Natural killer cell treated with Interleukin-12 subunit alpha and Interleukin-12 subunit beta and Interleukin-15 and Interleukin-18, amount 100 ng/mL, for 72 hours (primary cell): ENCODE measurements at regions not wholly inside any gene's neighbourhood (a gene's known extent, or its start where the extent isn't known, plus 50 kb on each side); places are given as distances from the start of the nearest gene placed in this dataset.
"Not testable (repeated sequence)": the region's sequence is repeated elsewhere in the genome, so short reads cannot be mapped to it uniquely, and the experiment has no call there.

ENCODE experiments used
- ATAC-seq, 2 donors: fragments of 150-1000 bp; cut with Tn5 transposase in 1 of 2; sonication (Bioruptor Pico), chemical (Tn5 transposase) in 1 of 2; 2 replicates each; pipeline ENCODE4 v1.10.0; 2021
- DNase-seq: peaks from one replicate; pipeline ENCODE4 v3.0.0; 2022; ENCODE audit warnings: low spot score
- H3K27ac Mint-ChIP-seq, 2 donors: 1 replicate in 1 of 2; 2 replicates in 1 of 2; pipeline ENCODE4 v1.8.0; 2022; ENCODE audit warnings: mixed read lengths in 2 of 2, mild to moderate bottlenecking in 1 of 2, moderate library complexity in 1 of 2
- H3K27me3 Mint-ChIP-seq, 2 donors: 1 replicate in 1 of 2; 2 replicates in 1 of 2; pipeline ENCODE4 v1.8.0; 2022; ENCODE audit warnings: mixed read lengths in 2 of 2
- H3K36me3 Mint-ChIP-seq: one replicate; pipeline ENCODE4 v1.8.0; 2022; ENCODE audit warnings: mixed read lengths
- H3K4me1 Mint-ChIP-seq, 2 donors: 1 replicate in 1 of 2; 2 replicates in 1 of 2; pipeline ENCODE4 v1.8.0; 2022; ENCODE audit warnings: low read depth in 2 of 2, mixed read lengths in 2 of 2, mild to moderate bottlenecking in 1 of 2
- H3K4me3 Mint-ChIP-seq: one replicate; pipeline ENCODE4 v1.8.0; 2022; ENCODE audit warnings: mixed read lengths
- H3K9me3 Mint-ChIP-seq: 2 replicates; pipeline ENCODE4 v1.8.0; 2022; ENCODE audit warnings: mixed read lengths

DNA sequence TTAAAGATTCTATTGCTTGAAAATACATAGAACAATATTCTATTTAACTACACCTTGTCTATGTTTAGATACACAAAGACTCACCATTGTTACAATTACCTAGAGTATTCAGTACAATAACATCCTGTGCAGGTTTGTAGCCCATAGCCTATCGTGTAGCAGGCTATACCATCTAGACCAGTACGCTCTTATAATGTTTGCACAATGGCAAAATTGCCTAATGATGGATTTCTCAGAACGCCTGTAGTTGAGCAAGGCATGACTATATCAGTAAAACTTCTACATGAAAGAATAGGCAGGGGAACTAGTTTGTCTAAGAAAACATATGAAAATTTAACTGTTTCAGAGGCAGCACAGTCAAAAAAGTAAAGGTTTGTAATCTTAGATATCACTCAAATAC is 375.9 kb downstream of the DAD1 start:
- DNase-seq: no peak
- H3K36me3 Mint-ChIP-seq: no peaks in the 10 kb centered on the region
- H3K27me3 Mint-ChIP-seq: peaks cover 11 to 35% of the 10 kb centered on the region in 2 donors
- peak in 1 of 2 donors; percentile 60 for ATAC-seq
- H3K4me3 Mint-ChIP-seq: no peak overlapping the region
- H3K4me1 Mint-ChIP-seq: no peaks in the 10 kb centered on the region
- H3K9me3 Mint-ChIP-seq: no peaks in the 10 kb centered on the region
- no peak overlapping the region for H3K27ac Mint-ChIP-seq

DNA sequence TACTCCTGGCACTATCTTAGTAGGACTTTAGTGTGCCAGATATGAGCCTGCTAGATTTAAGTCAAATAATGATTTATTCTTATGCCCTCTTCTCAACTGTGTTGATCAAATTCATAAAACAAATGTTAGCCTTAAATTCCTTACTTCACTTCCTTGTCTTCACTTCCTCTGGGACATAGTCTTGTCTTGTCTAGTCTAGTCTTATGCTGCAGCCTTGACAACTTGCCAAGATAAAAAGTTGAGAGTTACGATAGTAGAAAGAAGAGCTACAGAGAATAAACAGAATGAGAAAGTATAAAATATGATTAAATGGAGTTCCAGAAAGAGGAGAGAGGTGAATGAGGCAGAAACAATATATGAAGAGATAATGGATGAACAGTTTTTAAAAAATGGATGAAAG is 378.1 kb downstream of the DAD1 start:
- Mint-ChIP-seq H3K9me3 (no peaks in the 10 kb centered on the region), H3K36me3 (no peaks in the 10 kb centered on the region), H3K4me1 (no peaks in the 10 kb centered on the region), H3K4me3 (no peak overlapping the region), H3K27me3 (peaks cover 18 to 37% of the 10 kb centered on the region in 2 donors), H3K27ac (no peak overlapping the region)
- DNase-seq (no peak), ATAC-seq (no peak)

DNA sequence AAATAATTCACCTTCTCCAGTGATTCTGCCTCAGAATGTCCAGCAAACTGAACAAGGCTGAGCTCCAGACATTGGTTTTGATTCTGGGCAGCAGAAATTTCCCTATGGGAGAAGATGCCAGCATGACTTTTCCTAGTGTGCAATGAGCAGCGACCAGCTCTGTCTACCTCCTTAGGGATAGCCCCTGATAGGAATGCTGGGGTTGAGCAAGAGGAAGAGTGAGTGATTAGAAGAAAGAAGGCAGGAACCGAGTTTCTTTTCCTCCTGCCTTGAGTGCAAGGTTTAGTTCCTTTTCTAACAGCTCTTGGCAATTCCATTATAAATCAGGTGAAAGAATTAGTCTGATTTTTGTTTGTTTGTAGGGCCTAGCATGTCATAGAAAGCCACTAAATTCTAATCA is 379.0 kb downstream of the DAD1 start:
- DNase-seq (no peak), ATAC-seq (no peak)
- Mint-ChIP-seq H3K4me1 (no peaks in the 10 kb centered on the region), H3K27ac (no peak overlapping the region), H3K27me3 (peaks cover 18 to 32% of the 10 kb centered on the region in 2 donors), H3K9me3 (no peaks in the 10 kb centered on the region), H3K36me3 (no peaks in the 10 kb centered on the region), H3K4me3 (no peak overlapping the region)

DNA sequence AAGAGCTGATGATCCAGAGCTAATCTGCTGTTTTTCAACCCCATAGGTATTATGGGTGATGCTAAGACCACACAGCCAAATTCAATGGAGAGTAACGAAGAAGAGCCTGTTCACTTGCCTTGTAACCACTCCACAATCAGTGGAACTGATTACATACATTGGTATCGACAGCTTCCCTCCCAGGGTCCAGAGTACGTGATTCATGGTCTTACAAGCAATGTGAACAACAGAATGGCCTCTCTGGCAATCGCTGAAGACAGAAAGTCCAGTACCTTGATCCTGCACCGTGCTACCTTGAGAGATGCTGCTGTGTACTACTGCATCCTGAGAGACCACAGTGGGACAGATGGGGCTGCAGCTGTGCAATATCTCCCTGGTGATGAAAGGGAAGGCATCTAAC is 386.0 kb downstream of the DAD1 start:
- no peak overlapping the region for H3K4me3 Mint-ChIP-seq
- no peak for DNase-seq
- H3K36me3 Mint-ChIP-seq: no peaks in the 10 kb centered on the region
- ATAC-seq: no peak
- H3K27me3 Mint-ChIP-seq: peaks cover 12 to 13% of the 10 kb centered on the region in 2 donors
- H3K4me1 Mint-ChIP-seq: peaks cover 4 to 12% of the 10 kb centered on the region in 2 donors
- no peaks in the 10 kb centered on the region for H3K9me3 Mint-ChIP-seq
- H3K27ac Mint-ChIP-seq: no peak overlapping the region

DNA sequence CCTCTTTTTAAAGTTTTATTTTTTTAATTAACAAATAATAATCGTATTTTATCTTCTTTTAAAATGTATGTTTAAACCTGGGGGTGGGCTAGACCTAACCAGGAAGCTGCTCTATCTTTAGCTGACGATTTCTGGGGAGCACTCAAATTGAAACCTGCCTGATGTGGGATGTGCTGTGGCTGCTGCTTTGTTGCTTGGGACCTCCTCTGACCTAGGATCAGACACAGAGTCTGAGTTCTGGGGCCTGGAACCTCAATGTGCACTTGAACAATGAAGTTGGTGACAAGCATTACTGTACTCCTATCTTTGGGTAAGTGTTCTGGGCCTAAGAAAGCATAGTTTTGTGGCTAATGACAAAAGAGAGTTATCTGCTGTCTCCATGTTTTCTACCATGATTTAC is 386.7 kb downstream of the DAD1 start:
- Mint-ChIP-seq H3K9me3 (no peaks in the 10 kb centered on the region), H3K36me3 (no peaks in the 10 kb centered on the region), H3K27ac (no peak overlapping the region), H3K27me3 (peaks cover 9 to 14% of the 10 kb centered on the region in 2 donors), H3K4me3 (no peak overlapping the region), H3K4me1 (peaks cover 4 to 12% of the 10 kb centered on the region in 2 donors)
- DNase-seq (no peak), ATAC-seq (no peak)

DNA sequence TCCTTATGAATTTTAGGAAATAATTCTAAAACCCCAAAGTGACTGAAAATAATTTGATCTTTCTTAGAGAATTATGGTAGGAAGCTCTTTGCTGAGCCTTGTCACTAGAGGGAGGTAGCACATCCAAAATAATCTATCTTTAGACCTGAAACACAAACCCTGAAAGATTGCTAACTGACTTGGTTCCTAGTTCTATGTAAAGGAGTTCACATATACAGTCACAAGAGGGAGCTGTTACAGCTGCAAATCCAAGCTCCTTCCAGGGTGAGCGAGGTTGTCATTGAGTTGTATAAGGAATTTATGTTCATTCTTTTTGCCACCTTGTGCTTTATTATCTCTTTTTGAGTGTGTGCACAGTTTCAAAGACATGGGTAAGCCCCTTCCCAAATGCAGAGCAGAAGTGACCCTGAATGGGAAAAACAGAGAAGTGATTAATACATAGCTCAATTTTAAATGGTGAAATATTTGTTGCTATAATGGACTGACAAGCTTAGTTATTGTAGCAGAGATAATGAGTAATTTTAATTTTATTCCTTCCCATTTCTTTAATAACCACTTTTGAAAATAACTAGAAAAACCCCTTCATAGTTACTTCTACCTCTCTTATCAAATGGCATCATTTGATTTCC is 387.9 kb downstream of the DAD1 start:
- Mint-ChIP-seq H3K27ac (no peak overlapping the region), H3K36me3 (no peaks in the 10 kb centered on the region), H3K9me3 (no peaks in the 10 kb centered on the region), H3K27me3 (peaks cover 8 to 15% of the 10 kb centered on the region in 2 donors), H3K4me1 (peaks cover 4 to 12% of the 10 kb centered on the region in 2 donors), H3K4me3 (no peak overlapping the region)
- ATAC-seq (no peak), DNase-seq (no peak)

DNA sequence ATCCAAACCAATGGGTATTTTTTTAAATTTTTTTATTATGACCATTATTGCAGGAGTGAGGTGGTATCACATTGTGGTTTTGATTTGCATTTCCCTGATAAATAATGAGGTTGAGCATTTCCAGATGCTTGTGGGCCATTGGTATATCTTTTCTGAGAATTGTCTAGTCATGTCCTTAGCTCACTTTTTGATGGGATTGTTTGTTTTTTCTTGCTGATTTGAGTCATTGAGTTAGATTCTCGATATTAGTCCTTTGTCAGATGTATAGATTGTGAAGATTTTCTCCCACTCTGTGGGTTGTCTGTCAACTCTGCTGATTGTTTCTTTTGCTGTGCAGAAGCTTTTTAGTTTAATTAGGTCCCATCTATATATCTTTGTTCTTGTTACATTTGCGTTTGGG is 388.9 kb downstream of the DAD1 start:
- not testable (repeated sequence) for ATAC-seq, DNase-seq, H3K9me3 Mint-ChIP-seq, H3K27ac Mint-ChIP-seq, H3K36me3 Mint-ChIP-seq, H3K4me3 Mint-ChIP-seq
- Mint-ChIP-seq H3K4me1 (peaks cover 4 to 12% of the 10 kb centered on the region in 2 donors), H3K27me3 (peaks cover 8 to 15% of the 10 kb centered on the region in 2 donors)

DNA sequence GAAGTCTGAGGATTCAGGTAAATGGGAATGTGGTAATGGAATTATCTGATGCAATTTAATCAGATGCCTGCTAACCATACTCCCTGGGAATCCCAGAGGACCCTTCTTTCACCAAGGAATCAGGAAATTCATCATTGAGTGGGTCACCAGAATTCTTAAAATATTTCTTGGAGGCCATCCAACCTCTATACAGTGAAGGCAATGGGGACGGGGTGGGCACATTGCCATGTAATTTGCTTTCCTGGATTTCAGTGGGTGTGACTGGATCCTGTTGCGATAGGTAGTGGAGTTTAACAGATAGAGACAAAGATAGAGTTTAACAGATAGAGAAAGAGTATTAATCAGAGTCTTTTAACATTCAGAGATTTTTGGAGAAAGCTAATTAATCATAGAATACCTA is 394.4 kb downstream of the DAD1 start:
- no peaks in the 10 kb centered on the region for H3K36me3 Mint-ChIP-seq
- no peaks in the 10 kb centered on the region for H3K9me3 Mint-ChIP-seq
- peaks cover 8 to 10% of the 10 kb centered on the region in 2 donors for H3K27me3 Mint-ChIP-seq

DNA sequence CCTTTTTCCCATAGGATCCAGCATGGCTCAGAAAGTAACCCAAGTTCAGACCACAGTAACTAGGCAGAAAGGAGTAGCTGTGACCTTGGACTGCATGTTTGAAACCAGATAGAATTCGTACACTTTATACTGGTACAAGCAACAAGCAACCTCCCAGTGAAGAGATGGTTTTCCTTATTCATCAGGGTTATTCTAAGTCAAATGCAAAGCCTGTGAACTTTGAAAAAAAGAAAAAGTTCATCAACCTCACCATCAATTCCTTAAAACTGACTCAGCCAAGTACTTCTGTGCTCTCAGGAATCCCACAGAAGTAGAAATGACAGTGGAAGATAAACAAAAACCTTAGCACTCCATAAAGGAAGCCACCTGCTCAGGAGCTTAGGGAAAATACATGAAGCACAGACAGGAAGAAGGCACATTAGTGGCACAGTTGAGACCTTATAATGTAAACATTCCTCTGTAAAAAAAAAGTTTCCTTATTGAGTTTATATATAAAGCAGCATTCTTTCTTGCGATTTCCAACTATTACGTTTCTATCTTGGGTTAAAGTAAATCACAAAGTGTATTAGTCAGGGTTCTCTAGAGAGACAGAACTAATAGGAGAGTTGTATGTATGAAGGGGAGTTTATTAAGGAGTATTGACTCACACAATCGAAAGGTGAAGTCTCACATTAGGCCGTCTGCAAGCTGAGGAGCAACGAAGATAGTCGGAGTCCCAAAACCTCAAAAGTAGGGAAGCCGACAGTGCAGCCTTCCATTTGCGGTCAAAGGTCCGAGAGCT is 398.4 kb downstream of the DAD1 start:
- Mint-ChIP-seq H3K27me3 (peaks cover 9 to 10% of the 10 kb centered on the region in 2 donors), H3K9me3 (no peaks in the 10 kb centered on the region), H3K27ac (no peak overlapping the region), H3K4me1 (no peaks in the 10 kb centered on the region), H3K4me3 (no peak overlapping the region), H3K36me3 (no peaks in the 10 kb centered on the region)
- no peak for ATAC-seq
- no peak for DNase-seq

More for the DNA sequence above, 394.4 kb downstream of the DAD1 start:
- no peak for DNase-seq
- no peak for ATAC-seq
- no peaks in the 10 kb centered on the region for H3K4me1 Mint-ChIP-seq
- no peak overlapping the region for H3K4me3 Mint-ChIP-seq
- no peak overlapping the region for H3K27ac Mint-ChIP-seq

DNA sequence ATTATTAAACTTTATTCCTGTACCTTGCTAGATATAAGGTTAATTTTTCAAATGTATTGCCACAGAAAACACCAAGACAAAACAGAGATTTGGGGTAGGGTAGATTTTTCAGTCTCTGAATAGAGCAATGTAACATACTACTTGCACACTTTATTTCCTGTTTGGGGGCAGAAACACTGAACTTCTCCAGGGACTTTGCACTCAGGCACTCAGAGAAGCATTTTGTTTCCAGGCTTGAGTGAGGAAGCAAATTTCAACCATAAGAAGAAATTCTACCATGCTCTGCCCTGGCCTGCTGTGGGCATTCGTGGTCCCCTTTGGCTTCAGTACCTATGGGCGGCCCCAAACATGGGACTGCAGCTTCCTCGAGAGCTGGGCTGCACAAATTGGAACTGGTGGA is 399.1 kb downstream of the DAD1 start:
- H3K27me3 Mint-ChIP-seq: peaks cover 10 to 14% of the 10 kb centered on the region in 2 donors
- H3K27ac Mint-ChIP-seq: no peak overlapping the region
- H3K4me3 Mint-ChIP-seq: no peak overlapping the region
- ATAC-seq (no peak), DNase-seq (no peak)
- no peaks in the 10 kb centered on the region for H3K4me1 Mint-ChIP-seq
- H3K9me3 Mint-ChIP-seq: no peaks in the 10 kb centered on the region
- H3K36me3 Mint-ChIP-seq: no peaks in the 10 kb centered on the region

DNA sequence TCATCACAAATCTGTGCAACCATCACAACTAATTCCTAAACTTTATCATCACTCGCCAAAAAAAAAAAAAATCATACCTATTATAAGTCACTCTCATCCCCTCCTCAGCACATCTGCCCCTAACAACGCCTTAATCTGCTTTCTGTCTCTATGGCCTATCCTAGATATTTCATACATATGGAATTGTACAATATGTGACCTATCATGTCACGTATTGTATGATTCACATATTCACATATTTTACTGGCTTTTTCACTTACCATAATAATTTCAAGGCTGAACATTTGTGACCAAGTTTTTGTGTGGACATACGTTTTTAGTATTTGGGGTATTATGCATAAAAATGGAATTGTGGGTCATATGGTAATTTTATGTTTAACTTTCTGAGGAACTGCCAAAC is 400.7 kb downstream of the DAD1 start:
- no peaks in the 10 kb centered on the region for H3K9me3 Mint-ChIP-seq

DNA sequence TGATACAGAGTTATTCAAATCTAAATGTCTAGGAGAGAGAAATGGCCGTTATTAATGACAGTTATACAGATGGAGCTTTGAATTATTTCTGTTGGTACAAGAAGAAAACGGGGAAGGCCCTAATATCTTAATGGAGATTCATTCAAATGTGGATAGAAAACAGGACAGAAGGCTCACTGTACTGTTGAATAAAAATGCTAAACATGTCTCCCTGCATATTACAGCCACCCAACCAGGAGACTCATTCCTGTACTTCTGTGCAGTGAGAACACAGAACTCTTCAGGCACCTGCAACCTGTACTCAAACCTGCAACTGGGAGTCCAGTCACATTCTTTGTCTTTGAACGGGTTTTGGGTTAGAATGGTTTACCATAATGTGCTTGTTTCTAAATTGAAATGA is 403.2 kb downstream of the DAD1 start:
- no peaks in the 10 kb centered on the region for H3K36me3 Mint-ChIP-seq
- DNase-seq (no peak), ATAC-seq (no peak)
- no peak overlapping the region for H3K27ac Mint-ChIP-seq
- H3K9me3 Mint-ChIP-seq: no peaks in the 10 kb centered on the region
- peaks cover 10 to 20% of the 10 kb centered on the region in 2 donors for H3K27me3 Mint-ChIP-seq
- H3K4me3 Mint-ChIP-seq: no peak overlapping the region
- no peaks in the 10 kb centered on the region for H3K4me1 Mint-ChIP-seq

More for the DNA sequence above, 400.7 kb downstream of the DAD1 start:
- ATAC-seq: no peak
- Mint-ChIP-seq H3K27me3 (peaks cover 10 to 12% of the 10 kb centered on the region in 2 donors), H3K4me3 (no peak overlapping the region), H3K4me1 (no peaks in the 10 kb centered on the region), H3K27ac (no peak overlapping the region), H3K36me3 (no peaks in the 10 kb centered on the region)
- DNase-seq: no peak

DNA sequence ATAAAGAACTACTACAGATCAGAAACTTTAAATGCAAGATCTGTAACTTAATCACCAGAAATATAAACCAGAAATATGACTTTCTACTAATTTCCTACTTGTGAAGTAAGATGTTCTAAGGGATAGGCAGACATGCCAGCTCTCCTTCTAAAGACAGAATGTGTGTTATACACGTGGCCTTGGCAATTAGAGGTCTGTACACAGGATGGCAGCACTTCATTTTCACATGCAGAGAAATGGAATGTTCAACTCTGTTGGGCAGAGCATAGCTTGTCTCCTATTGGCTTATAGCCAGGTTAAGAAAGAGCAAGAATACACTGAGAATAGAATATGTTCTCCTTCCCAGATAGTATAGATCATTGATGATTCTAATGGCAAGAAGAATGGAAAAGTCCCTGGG is 403.8 kb downstream of the DAD1 start:
- H3K9me3 Mint-ChIP-seq: no peaks in the 10 kb centered on the region
- H3K36me3 Mint-ChIP-seq: no peaks in the 10 kb centered on the region
- H3K4me3 Mint-ChIP-seq: no peak overlapping the region
- ATAC-seq (no peak), DNase-seq (no peak)
- H3K27me3 Mint-ChIP-seq: peaks cover 13 to 20% of the 10 kb centered on the region in 2 donors
- no peaks in the 10 kb centered on the region for H3K4me1 Mint-ChIP-seq
- no peak overlapping the region for H3K27ac Mint-ChIP-seq

DNA sequence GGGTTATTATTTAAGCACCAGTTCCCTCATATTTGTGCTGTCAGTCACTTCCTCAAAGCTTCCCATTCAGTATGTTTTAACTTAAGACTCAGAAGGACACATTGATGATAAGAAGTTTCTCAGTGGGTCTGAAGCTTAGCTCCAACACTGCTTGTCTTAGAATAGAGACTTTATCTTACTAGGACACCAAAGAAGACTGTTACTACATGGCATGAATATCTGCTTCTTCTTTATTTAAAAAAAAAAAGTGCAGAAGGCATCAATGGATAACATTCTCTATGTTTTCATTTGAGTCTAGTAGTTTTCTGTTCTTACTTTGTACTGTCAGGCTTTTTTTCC is 404.2 kb downstream of the DAD1 start:
- Mint-ChIP-seq H3K4me1 (no peaks in the 10 kb centered on the region), H3K27ac (no peak overlapping the region), H3K27me3 (peaks cover 17 to 23% of the 10 kb centered on the region in 2 donors), H3K4me3 (no peak overlapping the region), H3K36me3 (no peaks in the 10 kb centered on the region), H3K9me3 (no peaks in the 10 kb centered on the region)
- no peak for DNase-seq
- ATAC-seq: no peak
